NCI-H2196 (cell line): ENCODE measurements at regions not wholly inside any gene's neighbourhood (a gene's known extent, or its start where the extent isn't known, plus 50 kb on each side); places are given as distances from the start of the nearest gene placed in this dataset.
"Not testable (repeated sequence)": the region's sequence is repeated elsewhere in the genome, so short reads cannot be mapped to it uniquely, and the experiment has no call there.

Experiments
- DNase-seq: peaks from one replicate; lab custom pipeline; 2025; ENCODE audit not compliant: unreplicated experiment; lab: John Stamatoyannopoulos, UW

- DNase-seq = peak; percentile 81
These were observed 78.0 kb upstream of the SLC25A36 start for GRCh38 chr3:140863580-140864009.

GRCh38 chr3:140870351-140870750 is 71.3 kb upstream of the SLC25A36 start:
- DNase-seq = no peak

- DNase-seq = no peak
These were observed 70.6 kb upstream of the SLC25A36 start for GRCh38 chr3:140871022-140871421.

- not testable (repeated sequence) for DNase-seq
These were observed 69.5 kb upstream of the SLC25A36 start for GRCh38 chr3:140872165-140872564.

- DNase-seq = no peak
These were observed 58.1 kb upstream of the SLC25A36 start for GRCh38 chr3:140883428-140884040.

GRCh38 chr3:140885697-140886096 is 55.9 kb upstream of the SLC25A36 start:
- DNase-seq = not testable (repeated sequence)
